Calu3 (cell line): ENCODE measurements at regions not wholly inside any gene's neighbourhood (a gene's known extent, or its start where the extent isn't known, plus 50 kb on each side); places are given as distances from the start of the nearest gene placed in this dataset.

Experiments
- BruUV-seq: library from RNA; stranded (reverse); fragments of 400-500 nt; replicated peaks from 2 replicates; lab custom pipeline; 2021; lab: Mats Ljungman, UMichigan
- CTCF ChIA-PET: fragments of 300-600 bp; sonication (Branson Sonifier 250); formaldehyde crosslinking; loops from one replicate; lab custom pipeline; 2022; ENCODE audit warnings: antibody characterized with exemption; lab: Charles Lee
- DNase-seq: peaks from one replicate; pipeline ENCODE4 v3.0.0; 2022
- H3K27ac Mint-ChIP-seq: one replicate; pipeline ENCODE4 v1.8.0; 2022; ENCODE audit warnings: mixed read lengths; ENCODE audit not compliant: unreplicated experiment
- H3K27me3 Mint-ChIP-seq: one replicate; pipeline ENCODE4 v1.8.0; 2022; ENCODE audit warnings: mixed read lengths; ENCODE audit not compliant: unreplicated experiment
- H3K36me3 Mint-ChIP-seq: one replicate; pipeline ENCODE4 v1.8.0; 2022; ENCODE audit warnings: mild to moderate bottlenecking, moderate library complexity, mixed read lengths; ENCODE audit not compliant: insufficient read depth, unreplicated experiment
- H3K4me1 Mint-ChIP-seq: one replicate; pipeline ENCODE4 v1.8.0; 2022; ENCODE audit warnings: mild to moderate bottlenecking, low read depth, mixed read lengths; ENCODE audit not compliant: unreplicated experiment
- H3K4me3 Mint-ChIP-seq: one replicate; pipeline ENCODE4 v1.8.0; 2022; ENCODE audit warnings: mild to moderate bottlenecking, low read depth, moderate library complexity, mixed read lengths; ENCODE audit not compliant: unreplicated experiment
- H3K9me3 Mint-ChIP-seq: one replicate; pipeline ENCODE4 v1.8.0; 2022; ENCODE audit warnings: low read depth, mixed read lengths; ENCODE audit not compliant: unreplicated experiment
- CTCF ChIP-seq: fragments of 200-600 bp; IDR thresholded peaks from one replicate; pipeline ENCODE4 v1.8.0; 2022; ENCODE audit warnings: antibody characterized with exemption; ENCODE audit not compliant: unreplicated experiment
- intact Hi-C: fragments of 100-400 bp; cut with micrococcal nuclease; formaldehyde crosslinking; loops from one replicate; pipeline ENCODE4 v1.10.0; 2022; ENCODE audit not compliant: unreplicated experiment

GRCh38 chr11:24375931-24376330 is 120.9 kb upstream of the LUZP2 start:
- DNase-seq = no peak
- H3K4me1 Mint-ChIP-seq = no peaks in the 10 kb centered on the region
- CTCF ChIA-PET = interaction anchor here (0.6 kb wide), 1 partner anchor 1782 kb away, joined by 3 read pairs; no protein-coding TSS in a partner anchor
- no TSS peak for BruUV-seq
- intact Hi-C loops = no loop called here
- no peak for TF ChIP-seq CTCF
- no peaks in the 10 kb centered on the region for H3K36me3 Mint-ChIP-seq
- no peak overlapping the region for H3K27ac Mint-ChIP-seq
- no peaks in the 10 kb centered on the region for H3K9me3 Mint-ChIP-seq
- H3K27me3 Mint-ChIP-seq = no peaks in the 10 kb centered on the region
- no peak overlapping the region for H3K4me3 Mint-ChIP-seq

DNA sequence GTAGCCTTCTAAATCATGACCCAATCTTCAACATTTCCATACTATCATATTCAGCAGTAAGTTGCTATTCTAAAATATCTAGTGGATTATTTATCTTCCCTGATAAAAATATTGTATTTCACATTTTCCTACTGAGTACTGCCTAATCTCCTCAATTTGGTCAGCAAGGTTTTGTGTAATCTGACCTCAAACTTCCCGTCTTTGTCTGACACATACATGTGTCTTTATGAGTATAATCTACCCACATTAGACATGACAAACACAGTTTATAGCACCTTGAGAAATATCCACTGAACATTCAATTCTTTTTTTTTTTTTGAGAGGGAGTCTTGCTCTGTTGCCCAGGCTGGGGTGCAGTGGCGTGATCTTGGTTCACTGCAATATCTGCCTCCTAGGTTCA is 113.7 kb upstream of the LUZP2 start:
- H3K36me3 Mint-ChIP-seq = no peaks in the 10 kb centered on the region
- no peak overlapping the region for H3K4me3 Mint-ChIP-seq
- CTCF ChIA-PET = no interaction called here
- no peak for DNase-seq
- no peaks in the 10 kb centered on the region for H3K9me3 Mint-ChIP-seq
- no peaks in the 10 kb centered on the region for H3K27me3 Mint-ChIP-seq
- H3K4me1 Mint-ChIP-seq = no peaks in the 10 kb centered on the region
- intact Hi-C loops = loop anchor here (10.0 kb wide), 1 partner anchor 838 kb away; no protein-coding TSS in a partner anchor
- H3K27ac Mint-ChIP-seq = no peak overlapping the region
- no peak for TF ChIP-seq CTCF
- BruUV-seq = no TSS peak

DNA sequence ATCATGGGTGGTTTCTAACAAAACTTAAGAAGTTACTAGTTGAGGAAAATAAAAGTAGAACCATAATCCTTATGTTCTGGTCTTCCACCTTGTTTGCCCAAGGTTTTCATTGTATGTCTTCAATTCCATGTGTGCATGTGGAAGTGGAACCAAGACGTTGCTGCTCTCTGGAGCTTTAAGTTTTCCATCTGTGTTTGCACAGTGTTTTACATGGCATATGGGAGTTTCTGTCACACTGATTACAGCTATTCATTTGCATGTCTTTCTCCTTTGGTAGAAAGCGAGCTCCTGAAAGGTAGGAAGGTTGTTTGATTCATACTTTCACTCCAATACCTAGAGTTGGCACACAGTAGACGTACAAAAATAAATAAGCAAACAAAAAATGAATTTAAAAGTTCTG is 112.6 kb upstream of the LUZP2 start:
- DNase-seq = no peak
- no peaks in the 10 kb centered on the region for H3K4me1 Mint-ChIP-seq
- TF ChIP-seq CTCF = no peak
- intact Hi-C loops = loop anchor here (10.0 kb wide), 1 partner anchor 839 kb away; no protein-coding TSS in a partner anchor
- H3K27me3 Mint-ChIP-seq = no peaks in the 10 kb centered on the region
- H3K27ac Mint-ChIP-seq = no peak overlapping the region
- CTCF ChIA-PET = no interaction called here
- BruUV-seq = no TSS peak
- no peaks in the 10 kb centered on the region for H3K9me3 Mint-ChIP-seq
- H3K4me3 Mint-ChIP-seq = no peak overlapping the region
- H3K36me3 Mint-ChIP-seq = no peaks in the 10 kb centered on the region

GRCh38 chr11:24386546-24387397 is 110.1 kb upstream of the LUZP2 start:
- CTCF ChIA-PET = interaction anchor here (0.6 to 1.3 kb wide), 3 partner anchors 309 to 1511 kb away, joined by 3 to 5 read pairs (median 3); no protein-coding TSS in a partner anchor
- no peaks in the 10 kb centered on the region for H3K9me3 Mint-ChIP-seq
- no peak overlapping the region for H3K4me3 Mint-ChIP-seq
- BruUV-seq = no TSS peak
- no peaks in the 10 kb centered on the region for H3K4me1 Mint-ChIP-seq
- H3K27ac Mint-ChIP-seq = no peak overlapping the region
- no peaks in the 10 kb centered on the region for H3K27me3 Mint-ChIP-seq
- H3K36me3 Mint-ChIP-seq = no peaks in the 10 kb centered on the region
- peak; percentile 7 for DNase-seq
- peak; percentile 42 for TF ChIP-seq CTCF
- intact Hi-C loops = loop anchor here (5.0 to 10.0 kb wide), 2 partner anchors 842 to 1274 kb away; no protein-coding TSS in a partner anchor
